GM18498 (cell line): ENCODE measurements at regions not wholly inside any gene's neighbourhood (a gene's known extent, or its start where the extent isn't known, plus 50 kb on each side); places are given as distances from the start of the nearest gene placed in this dataset.

ENCODE experiments used
- ATAC-seq: cut with Tn5 transposase; IDR thresholded peaks from one replicate; pipeline ENCODE4 v1.9.1; 2021; ENCODE audit warnings: mild to moderate bottlenecking, moderate library complexity; ENCODE audit not compliant: unreplicated experiment

GRCh38 chr18:47550611-47551010, 299.2 kb upstream of the SKOR2 start:
- ATAC-seq = no peak

GRCh38 chr18:47549021-47549540, 297.6 kb upstream of the SKOR2 start:
- no peak for ATAC-seq

- no peak for ATAC-seq
These were observed 296.2 kb upstream of the SKOR2 start for GRCh38 chr18:47547539-47548202.

GRCh38 chr18:47545613-47546012, 294.2 kb upstream of the SKOR2 start:
- no peak for ATAC-seq

- ATAC-seq = no peak
These were observed 291.6 kb upstream of the SKOR2 start for GRCh38 chr18:47543080-47543479.

GRCh38 chr18:47542551-47542950, 291.1 kb upstream of the SKOR2 start:
- no peak for ATAC-seq

GRCh38 chr18:47531717-47532116, 280.3 kb upstream of the SKOR2 start:
- ATAC-seq = no peak

GRCh38 chr18:47530695-47531094, 279.2 kb upstream of the SKOR2 start:
- ATAC-seq = no peak

GRCh38 chr18:47528343-47528742, 276.9 kb upstream of the SKOR2 start:
- no peak for ATAC-seq

- no peak for ATAC-seq
These were observed 274.7 kb upstream of the SKOR2 start for GRCh38 chr18:47526147-47526546.

- ATAC-seq = no peak
These were observed 270.9 kb upstream of the SKOR2 start for GRCh38 chr18:47522359-47522758.

- ATAC-seq = no peak
These were observed 268.8 kb upstream of the SKOR2 start for GRCh38 chr18:47520263-47520662.

- ATAC-seq = no peak
These were observed 268.2 kb upstream of the SKOR2 start for GRCh38 chr18:47519706-47520105.

- ATAC-seq = no peak
These were observed 267.8 kb upstream of the SKOR2 start for GRCh38 chr18:47519277-47519676.

- no peak for ATAC-seq
These were observed 262.2 kb upstream of the SKOR2 start for GRCh38 chr18:47513614-47514013.

- ATAC-seq = no peak
These were observed 261.4 kb upstream of the SKOR2 start for GRCh38 chr18:47512726-47513435.

GRCh38 chr18:47512056-47512455, 260.6 kb upstream of the SKOR2 start:
- ATAC-seq = no peak

- ATAC-seq = no peak
These were observed 259.4 kb upstream of the SKOR2 start for GRCh38 chr18:47510831-47511230.

- ATAC-seq = no peak
These were observed 256.2 kb upstream of the SKOR2 start for GRCh38 chr18:47507651-47508050.

GRCh38 chr18:47506897-47507296, 255.4 kb upstream of the SKOR2 start:
- ATAC-seq = no peak

- ATAC-seq = no peak
These were observed 250.5 kb upstream of the SKOR2 start for GRCh38 chr18:47501946-47502345.

- no peak for ATAC-seq
These were observed 249.5 kb upstream of the SKOR2 start for GRCh38 chr18:47500930-47501329.
